ENCODE measurements at regions not wholly inside any gene's neighbourhood (a gene's known extent, or its start where the extent isn't known, plus 50 kb on each side); places are given as distances from the start of the nearest gene placed in this dataset.

- TF ChIP-seq CTCF (IDR thresholded peaks at IDR 0.05; ENCODE audit: poor library complexity, severe bottlenecking) (no peak), EZH2 (IDR thresholded peaks at IDR 0.05; ENCODE audit: borderline replicate concordance, insufficient read depth, low read length, poor library complexity, severe bottlenecking) (no peak), RAD21 (conservative IDR thresholded peaks at IDR 0.05) (no peak), REST (IDR thresholded peaks at IDR 0.05; ENCODE audit: borderline replicate concordance) (no peak), POLR2AphosphoS5 (IDR thresholded peaks at IDR 0.05) (no peak), EP300 (conservative IDR thresholded peaks at IDR 0.05; ENCODE audit: poor library complexity, severe bottlenecking) (no peak), SMC3 (conservative IDR thresholded peaks at IDR 0.05; ENCODE audit: poor library complexity) (no peak)
Measured at GRCh38 chr3:8307545-8308110, 194.0 kb upstream of the LMCD1 start.
